IMR-90 (cell line): ENCODE measurements at regions not wholly inside any gene's neighbourhood (a gene's known extent, or its start where the extent isn't known, plus 50 kb on each side); places are given as distances from the start of the nearest gene placed in this dataset.

Experiments
- ATAC-seq: fragments of 200-7000 bp; cut with Tn5 transposase; 2 replicates; pipeline ENCODE4 v1.9.1; 2020; ENCODE audit warnings: low read depth, mild to moderate bottlenecking, moderate library complexity
- BruUV-seq: library from RNA; stranded (reverse); fragments of 400-500 nt; replicated peaks from 2 replicates; lab custom pipeline; 2021; lab: Mats Ljungman, UMichigan
- CTCF ChIA-PET: fragments of 300-600 bp; formaldehyde crosslinking; extraction: SDS; loops from one replicate; lab custom pipeline; 2021; ENCODE audit warnings: antibody characterized with exemption; lab: Yijun Ruan, JAX
- POLR2A ChIA-PET: fragments of 300-600 bp; sonication (Branson Sonifier 250); formaldehyde crosslinking; loops from one replicate; lab custom pipeline; 2022; ENCODE audit warnings: antibody characterized with exemption; ENCODE audit not compliant: unreplicated experiment; lab: Charles Lee
- DNase-seq: peaks from one replicate; pipeline ENCODE4 v3.0.0; 2013
- H2AFZ ChIP-seq: replicated peaks from 2 replicates; pipeline ENCODE3; 2013; ENCODE audit warnings: low read length, mild to moderate bottlenecking; ENCODE audit not compliant: poor library complexity
- H2AK5ac ChIP-seq: 2 replicates; pipeline ENCODE4 v1.6.1; 2013; ENCODE audit warnings: low read depth, low read length, inconsistent platforms
- H2AK9ac ChIP-seq: replicated peaks from 2 replicates; pipeline ENCODE3; 2013; ENCODE audit warnings: mild to moderate bottlenecking, low read depth, low read length, moderate library complexity; ENCODE audit not compliant: poor library complexity
- H2BK120ac ChIP-seq: 2 replicates; pipeline ENCODE4 v1.6.1; 2013; ENCODE audit warnings: low read depth, low read length, inconsistent platforms
- H2BK15ac ChIP-seq: 3 replicates; pipeline ENCODE4 v1.6.1; 2013; ENCODE audit warnings: low read depth, low read length, inconsistent platforms
- H2BK20ac ChIP-seq: 2 replicates; pipeline ENCODE4 v1.6.1; 2013; ENCODE audit warnings: low read depth, mild to moderate bottlenecking, inconsistent platforms, low read length, moderate library complexity
- H2BK5ac ChIP-seq: 2 replicates; pipeline ENCODE4 v1.6.1; 2013; ENCODE audit warnings: mild to moderate bottlenecking, low read depth, low read length, inconsistent platforms; ENCODE audit not compliant: poor library complexity, severe bottlenecking
- H3K14ac ChIP-seq: replicated peaks from 2 replicates; pipeline ENCODE4 v1.6.1; 2013; ENCODE audit warnings: low read depth, low read length, inconsistent platforms
- H3K18ac ChIP-seq: 2 replicates; pipeline ENCODE4 v1.6.1; 2013; ENCODE audit warnings: low read depth, low read length, control low read depth
- H3K23ac ChIP-seq: 2 replicates; pipeline ENCODE4 v1.6.1; 2013; ENCODE audit warnings: low read depth, low read length, inconsistent platforms
- H3K27ac ChIP-seq: 2 replicates; pipeline ENCODE4 v1.5.1; 2013; ENCODE audit warnings: mild to moderate bottlenecking, control low read depth, low read length; ENCODE audit not compliant: insufficient read depth
- H3K27me3 ChIP-seq: 2 replicates; pipeline ENCODE4 v1.6.1; 2013; ENCODE audit warnings: low read length; ENCODE audit not compliant: control insufficient read depth, insufficient read depth
- H3K36me3 ChIP-seq: 2 replicates; pipeline ENCODE4 v1.6.1; 2013; ENCODE audit warnings: low read length, mixed read lengths; ENCODE audit not compliant: control insufficient read depth, insufficient read depth
- H3K4ac ChIP-seq: 2 replicates; pipeline ENCODE4 v1.6.1; 2013; ENCODE audit warnings: low read depth, low read length, inconsistent platforms
- H3K4me1 ChIP-seq: 2 replicates; pipeline ENCODE4 v1.6.1; 2013; ENCODE audit warnings: low read length, mixed read lengths; ENCODE audit not compliant: control insufficient read depth, insufficient read depth
- H3K4me2 ChIP-seq: 2 replicates; pipeline ENCODE4 v1.6.1; 2013; ENCODE audit warnings: low read depth, mild to moderate bottlenecking, control low read depth, low read length, moderate library complexity
- H3K4me3 ChIP-seq: 2 replicates; pipeline ENCODE4 v1.5.1; 2013; ENCODE audit warnings: low read depth, mild to moderate bottlenecking, control low read depth, low read length, moderate library complexity; ENCODE audit not compliant: insufficient read depth
- H3K56ac ChIP-seq: 2 replicates; pipeline ENCODE4 v1.6.1; 2013; ENCODE audit warnings: low read length, inconsistent platforms; ENCODE audit not compliant: insufficient read depth; ENCODE audit errors: extremely low read depth
- H3K79me1 ChIP-seq, 2 experiments: 2 replicates each; pipeline ENCODE4 v1.6.1; 2013; ENCODE audit warnings: low read length in 2 of 2, inconsistent platforms in 1 of 2, low read depth in 1 of 2
- H3K9ac ChIP-seq: 2 replicates; pipeline ENCODE4 v1.6.1; 2013; ENCODE audit warnings: low read depth, low read length, control low read depth
- H3K9me1 ChIP-seq: 2 replicates; pipeline ENCODE4 v1.6.1; 2013; ENCODE audit warnings: low read length, inconsistent platforms; ENCODE audit not compliant: insufficient read depth
- H3K9me3 ChIP-seq: 2 replicates; pipeline ENCODE4 v1.6.1; 2013; ENCODE audit warnings: low read length; ENCODE audit not compliant: control insufficient read depth, insufficient read depth
- H4K20me1 ChIP-seq: 2 replicates; pipeline ENCODE4 v1.6.1; 2013; ENCODE audit warnings: low read length, inconsistent platforms; ENCODE audit not compliant: insufficient read depth
- H4K5ac ChIP-seq: 2 replicates; pipeline ENCODE4 v1.6.1; 2013; ENCODE audit warnings: mild to moderate bottlenecking, low read depth, low read length, control low read depth
- H4K8ac ChIP-seq, 2 experiments: 2 replicates each; pipeline ENCODE4 v1.6.1; 2013; ENCODE audit warnings: low read depth in 2 of 2, low read length in 2 of 2, control low read depth in 1 of 2, inconsistent platforms in 1 of 2
- H4K91ac ChIP-seq: 2 replicates; pipeline ENCODE4 v1.6.1; 2013; ENCODE audit warnings: low read depth, low read length, inconsistent platforms; ENCODE audit not compliant: insufficient read depth
- BHLHE40 ChIP-seq: fragments of 150-350 bp; IDR thresholded peaks from 2 replicates; pipeline ENCODE4 v1.6.1; 2016; ENCODE audit warnings: mild to moderate bottlenecking, low read depth, low read length
- FOS ChIP-seq: fragments of 150-350 bp; IDR thresholded peaks from 2 replicates; pipeline ENCODE4 v1.6.1; 2016; ENCODE audit warnings: low read depth, low read length
- MAZ ChIP-seq: IDR thresholded peaks from 2 replicates; pipeline ENCODE4 v1.6.1; 2012; ENCODE audit warnings: low read depth, mild to moderate bottlenecking, low read length, improper control_type of control experiment, moderate library complexity, borderline replicate concordance
- MXI1 ChIP-seq: IDR thresholded peaks from 2 replicates; pipeline ENCODE4 v1.6.1; 2012; ENCODE audit warnings: low read depth, mild to moderate bottlenecking, low read length, moderate library complexity, borderline replicate concordance
- NFE2L2 ChIP-seq: fragments of 150-350 bp; IDR thresholded peaks from 2 replicates; pipeline ENCODE4 v1.6.1; 2016; ENCODE audit warnings: low read depth, mild to moderate bottlenecking, low read length
- POLR2A ChIP-seq: IDR thresholded peaks from 2 replicates; pipeline ENCODE4 v1.6.1; 2012; ENCODE audit warnings: mild to moderate bottlenecking, low read depth, low read length
- RAD21 ChIP-seq: IDR thresholded peaks from 2 replicates; pipeline ENCODE4 v1.6.1; 2012; ENCODE audit warnings: low read length, improper control_type of control experiment
- RCOR1 ChIP-seq: IDR thresholded peaks from 2 replicates; pipeline ENCODE4 v1.6.1; 2012; ENCODE audit warnings: mild to moderate bottlenecking, low read length, improper control_type of control experiment; ENCODE audit not compliant: insufficient replicate concordance
- RFX5 ChIP-seq: IDR thresholded peaks from 2 replicates; pipeline ENCODE4 v1.8.0; 2012; ENCODE audit warnings: low read depth, mild to moderate bottlenecking, low read length, moderate library complexity
- SMC3 ChIP-seq: fragments of 150-350 bp; IDR thresholded peaks from 2 replicates; pipeline ENCODE4 v1.6.1; 2016; ENCODE audit warnings: low read depth, mild to moderate bottlenecking, antibody characterized with exemption, low read length, moderate library complexity
- WGBS, 2 experiments: methylation state at CpG; one replicate each; pipeline versions ENCODE4 v1.1.5 to v1.1.7; 2013; ENCODE audit warnings: missing lambda C conversion rate in 2 of 2; ENCODE audit not compliant: insufficient read length in 1 of 2; ENCODE audit errors: extremely low coverage in 2 of 2; 5-methylcytosine and 5-hydroxymethylcytosine counted together
- dilution Hi-C: fragments of 300-500 bp; cut with HindIII; formaldehyde crosslinking; loops from one replicate; pipeline ENCODE4 v1.14.3; 2018; ENCODE audit warnings: low sequenced_read_pairs; ENCODE audit not compliant: unreplicated experiment
- in situ Hi-C: fragments of 300-500 bp; cut with MboI; formaldehyde crosslinking; loops from 3 replicates; pipeline ENCODE4 v1.14.3; 2019; ENCODE audit warnings: low sequenced_read_pairs, inconsistent platforms, mixed read lengths
- intact Hi-C: fragments of 100-400 bp; cut with micrococcal nuclease; formaldehyde crosslinking; loops from 2 replicates; pipeline ENCODE4 v1.10.0; 2022
- TF ChIP-seq, protein P1 (sequence below): fragments of 150-350 bp; IDR thresholded peaks from 2 replicates; pipeline ENCODE4 v1.6.1; 2016; ENCODE audit warnings: low read depth, mild to moderate bottlenecking, low read length, moderate library complexity, borderline replicate concordance
- TF ChIP-seq, protein P2 (sequence below): conservative IDR thresholded peaks from 2 replicates; pipeline ENCODE4 v1.5.1; 2012; ENCODE audit warnings: mild to moderate bottlenecking, low read depth, low read length, improper control_type of control experiment

DNA sequence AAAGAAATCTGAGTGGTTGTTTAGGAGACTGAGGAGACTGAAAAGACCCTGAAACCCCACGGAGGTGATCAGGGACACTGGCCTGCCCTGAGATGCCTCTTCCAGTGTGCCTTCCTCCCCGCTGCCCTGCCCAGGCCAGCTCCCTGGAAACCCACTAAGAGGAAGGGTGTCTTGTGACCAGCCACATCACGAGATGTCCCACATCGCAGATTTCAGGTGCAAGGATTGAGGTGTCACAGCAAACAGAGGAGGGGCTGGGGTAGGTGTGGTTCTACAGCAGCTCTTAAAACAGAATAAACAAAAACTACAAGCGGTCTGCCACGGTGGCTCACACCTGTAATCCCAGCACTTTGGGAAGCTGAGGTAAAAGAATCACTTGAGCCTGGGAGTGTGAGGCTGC, 184.3 kb upstream of the C14orf180 start:
- no TSS peak for BruUV-seq
- no peak for DNase-seq
- TF ChIP-seq RCOR1: no peak
- TF ChIP-seq FOS: no peak
- TF ChIP-seq BHLHE40: no peak
- TF ChIP-seq MAZ: no peak
- TF ChIP-seq SMC3: no peak
- no peak for TF ChIP-seq RFX5
- TF ChIP-seq MXI1: no peak
- no peak for TF ChIP-seq RAD21
- TF ChIP-seq, protein P1, sequence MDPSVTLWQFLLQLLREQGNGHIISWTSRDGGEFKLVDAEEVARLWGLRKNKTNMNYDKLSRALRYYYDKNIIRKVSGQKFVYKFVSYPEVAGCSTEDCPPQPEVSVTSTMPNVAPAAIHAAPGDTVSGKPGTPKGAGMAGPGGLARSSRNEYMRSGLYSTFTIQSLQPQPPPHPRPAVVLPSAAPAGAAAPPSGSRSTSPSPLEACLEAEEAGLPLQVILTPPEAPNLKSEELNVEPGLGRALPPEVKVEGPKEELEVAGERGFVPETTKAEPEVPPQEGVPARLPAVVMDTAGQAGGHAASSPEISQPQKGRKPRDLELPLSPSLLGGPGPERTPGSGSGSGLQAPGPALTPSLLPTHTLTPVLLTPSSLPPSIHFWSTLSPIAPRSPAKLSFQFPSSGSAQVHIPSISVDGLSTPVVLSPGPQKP: no peak
- TF ChIP-seq, protein P2, sequence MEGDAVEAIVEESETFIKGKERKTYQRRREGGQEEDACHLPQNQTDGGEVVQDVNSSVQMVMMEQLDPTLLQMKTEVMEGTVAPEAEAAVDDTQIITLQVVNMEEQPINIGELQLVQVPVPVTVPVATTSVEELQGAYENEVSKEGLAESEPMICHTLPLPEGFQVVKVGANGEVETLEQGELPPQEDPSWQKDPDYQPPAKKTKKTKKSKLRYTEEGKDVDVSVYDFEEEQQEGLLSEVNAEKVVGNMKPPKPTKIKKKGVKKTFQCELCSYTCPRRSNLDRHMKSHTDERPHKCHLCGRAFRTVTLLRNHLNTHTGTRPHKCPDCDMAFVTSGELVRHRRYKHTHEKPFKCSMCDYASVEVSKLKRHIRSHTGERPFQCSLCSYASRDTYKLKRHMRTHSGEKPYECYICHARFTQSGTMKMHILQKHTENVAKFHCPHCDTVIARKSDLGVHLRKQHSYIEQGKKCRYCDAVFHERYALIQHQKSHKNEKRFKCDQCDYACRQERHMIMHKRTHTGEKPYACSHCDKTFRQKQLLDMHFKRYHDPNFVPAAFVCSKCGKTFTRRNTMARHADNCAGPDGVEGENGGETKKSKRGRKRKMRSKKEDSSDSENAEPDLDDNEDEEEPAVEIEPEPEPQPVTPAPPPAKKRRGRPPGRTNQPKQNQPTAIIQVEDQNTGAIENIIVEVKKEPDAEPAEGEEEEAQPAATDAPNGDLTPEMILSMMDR: no peak
- TF ChIP-seq POLR2A: no peak
- TF ChIP-seq NFE2L2: no peak
- Histone ChIP-seq H3K4me3 (no peak overlapping the region), H3K27me3 (no peaks in the 10 kb centered on the region), H3K4ac (no peak overlapping the region), H2BK120ac (no peak overlapping the region), H4K8ac (no peak overlapping the region), H2AK9ac (no peak overlapping the region), H3K9me1 (no peaks in the 10 kb centered on the region), H3K4me2 (no peak overlapping the region), H3K14ac (no peak overlapping the region), H4K5ac (no peak overlapping the region), H2BK15ac (no peak overlapping the region), H2AFZ (no peak overlapping the region), H3K9me3 (peaks cover 53% of the 10 kb centered on the region), H3K23ac (no peak overlapping the region), H2AK5ac (no peak overlapping the region), H3K79me1 (no peaks in the 10 kb centered on the region), H3K27ac (no peak overlapping the region), H3K9ac (no peak overlapping the region), H2BK5ac (no peak overlapping the region), H3K36me3 (no peaks in the 10 kb centered on the region), H3K56ac (no peak overlapping the region), H4K91ac (no peak overlapping the region), H4K20me1 (no peaks in the 10 kb centered on the region), H2BK20ac (no peak overlapping the region), H3K18ac (no peak overlapping the region), H3K4me1 (no peaks in the 10 kb centered on the region)
- 40% methylated on average over 2 of the region's 6 CpGs; no CpG with 5 or more reads in 1 of the 2 experiments for WGBS, 2 experiments
- in situ Hi-C loops (no loop called here), intact Hi-C loops (no loop called here), dilution Hi-C loops (no loop called here)
- POLR2A ChIA-PET: no interaction called here
- CTCF ChIA-PET: no interaction called here
- ATAC-seq: no peak
